ENCODE measurements at regions not wholly inside any gene's neighbourhood (a gene's known extent, or its start where the extent isn't known, plus 50 kb on each side); places are given as distances from the start of the nearest gene placed in this dataset.
"Not testable (repeated sequence)": the region's sequence is repeated elsewhere in the genome, so short reads cannot be mapped to it uniquely, and the experiment has no call there.

DNA sequence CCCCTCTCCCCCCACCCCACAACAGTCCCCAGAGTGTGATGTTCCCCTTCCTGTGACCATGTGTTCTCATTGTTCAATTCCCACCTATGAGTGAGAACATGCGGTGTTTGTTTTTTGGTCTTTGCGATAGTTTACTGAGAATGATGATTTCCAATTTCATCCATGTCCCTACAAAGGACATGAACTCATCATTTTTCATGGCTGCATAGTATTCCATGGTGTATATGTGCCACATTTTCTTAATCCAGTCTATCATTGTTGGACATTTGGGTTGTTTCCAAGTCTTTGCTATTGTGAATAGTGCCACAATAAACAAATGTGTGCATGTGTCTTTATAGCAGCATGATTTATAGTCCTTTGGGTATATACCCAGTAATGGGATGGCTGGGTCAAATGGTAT lies 411.0 kb upstream of the CHD1 start:
- H3K9me3 ChIP-seq (ENCODE audit: control insufficient read depth in 2 of 2, low read length in 2 of 2); H3K9ac ChIP-seq (ENCODE audit: low read length in 2 of 2); H3K36me3 ChIP-seq (ENCODE audit: control insufficient read depth in 2 of 2, insufficient read depth in 2 of 2, low read length in 2 of 2); H3K4me3 ChIP-seq (ENCODE audit: low read length in 2 of 2); H3K4me1 ChIP-seq (ENCODE audit: control insufficient read depth, insufficient read depth, low read length); H3K27me3 ChIP-seq (ENCODE audit: control insufficient read depth in 1 of 2, insufficient read depth in 2 of 2, low read length in 2 of 2); H3K27ac ChIP-seq (ENCODE audit: low read length): not testable (repeated sequence)

GRCh38 chr5:99334936-99335335 lies 406.1 kb upstream of the CHD1 start:
- H3K27me3 ChIP-seq (ENCODE audit: control insufficient read depth in 1 of 2, insufficient read depth in 2 of 2, low read length in 2 of 2) = no peaks in the 10 kb centered on the region
- no peak overlapping the region for H3K4me3 ChIP-seq (ENCODE audit: low read length in 2 of 2)
- no peaks in the 10 kb centered on the region for H3K36me3 ChIP-seq (ENCODE audit: control insufficient read depth in 2 of 2, insufficient read depth in 2 of 2, low read length in 2 of 2)
- no peak overlapping the region for H3K9ac ChIP-seq (ENCODE audit: low read length in 2 of 2)
- H3K9me3 ChIP-seq (ENCODE audit: control insufficient read depth in 2 of 2, low read length in 2 of 2) = peaks cover 0 to 3% of the 10 kb centered on the region in 2 donors
- no peaks in the 10 kb centered on the region for H3K4me1 ChIP-seq (ENCODE audit: control insufficient read depth, insufficient read depth, low read length)
- H3K27ac ChIP-seq (ENCODE audit: low read length) = no peak overlapping the region

GRCh38 chr5:99331061-99331460 lies 402.3 kb upstream of the CHD1 start:
- Histone ChIP-seq H3K27ac (ENCODE audit: low read length) (no peak overlapping the region), H3K27me3 (ENCODE audit: control insufficient read depth in 1 of 2, insufficient read depth in 2 of 2, low read length in 2 of 2) (no peaks in the 10 kb centered on the region)

DNA sequence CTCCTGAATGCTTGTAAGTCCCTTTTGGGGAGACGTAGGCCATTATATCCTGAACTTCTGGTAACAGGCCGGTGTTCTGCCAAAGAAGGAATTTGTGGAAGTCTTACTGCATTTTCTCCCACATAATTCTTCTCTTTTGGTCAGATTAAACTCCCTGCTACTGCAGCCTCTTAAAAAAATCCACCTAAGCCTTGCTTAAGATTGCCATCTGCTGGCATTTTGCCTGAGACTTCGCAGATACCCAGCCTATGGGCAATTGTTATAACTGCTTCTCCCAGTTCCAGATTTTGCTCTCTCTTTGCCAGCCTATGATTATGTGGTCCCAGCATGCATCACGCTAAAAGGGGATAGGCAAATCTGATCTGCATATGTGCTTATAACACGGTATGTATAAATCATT lies 391.6 kb upstream of the CHD1 start:
- no peak overlapping the region for H3K27ac ChIP-seq (ENCODE audit: low read length)
- no peaks in the 10 kb centered on the region for H3K4me1 ChIP-seq (ENCODE audit: control insufficient read depth, insufficient read depth, low read length)
- H3K36me3 ChIP-seq (ENCODE audit: control insufficient read depth in 2 of 2, insufficient read depth in 2 of 2, low read length in 2 of 2) = no peaks in the 10 kb centered on the region
- H3K9ac ChIP-seq (ENCODE audit: low read length in 2 of 2) = no peak overlapping the region
- H3K9me3 ChIP-seq (ENCODE audit: control insufficient read depth in 2 of 2, low read length in 2 of 2) = no peaks in the 10 kb centered on the region
- no peaks in the 10 kb centered on the region for H3K27me3 ChIP-seq (ENCODE audit: control insufficient read depth in 1 of 2, insufficient read depth in 2 of 2, low read length in 2 of 2)
- H3K4me3 ChIP-seq (ENCODE audit: low read length in 2 of 2) = no peak overlapping the region

More at GRCh38 chr5:99331061-99331460, 402.3 kb upstream of the CHD1 start:
- no peak overlapping the region for H3K4me3 ChIP-seq (ENCODE audit: low read length in 2 of 2)
- no peak overlapping the region for H3K9ac ChIP-seq (ENCODE audit: low read length in 2 of 2)
- peaks cover 0 to 3% of the 10 kb centered on the region in 2 donors for H3K9me3 ChIP-seq (ENCODE audit: control insufficient read depth in 2 of 2, low read length in 2 of 2)
- H3K36me3 ChIP-seq (ENCODE audit: control insufficient read depth in 2 of 2, insufficient read depth in 2 of 2, low read length in 2 of 2) = no peaks in the 10 kb centered on the region
- no peaks in the 10 kb centered on the region for H3K4me1 ChIP-seq (ENCODE audit: control insufficient read depth, insufficient read depth, low read length)

DNA sequence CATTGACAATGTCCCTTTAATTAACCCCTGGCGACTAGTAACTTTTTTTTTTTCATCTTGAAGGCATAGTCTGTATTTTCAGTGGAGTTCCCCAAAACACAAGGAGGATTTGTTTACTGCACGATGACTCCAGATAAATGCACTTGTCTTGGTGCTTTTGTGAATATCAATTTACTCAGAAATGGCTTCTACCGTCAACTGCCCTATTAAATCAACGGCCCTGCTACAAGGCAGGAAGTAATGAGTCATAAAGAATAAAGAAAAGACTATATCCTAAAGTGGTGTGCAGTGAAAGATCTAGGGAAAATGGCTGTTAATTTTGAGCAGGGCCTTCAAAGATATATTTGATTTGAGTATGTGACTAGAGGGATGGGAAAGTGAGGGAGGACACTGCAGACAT lies 388.3 kb upstream of the CHD1 start:
- H3K27me3 ChIP-seq (ENCODE audit: control insufficient read depth in 1 of 2, insufficient read depth in 2 of 2, low read length in 2 of 2) = no peaks in the 10 kb centered on the region
- no peak overlapping the region for H3K27ac ChIP-seq (ENCODE audit: low read length)

DNA sequence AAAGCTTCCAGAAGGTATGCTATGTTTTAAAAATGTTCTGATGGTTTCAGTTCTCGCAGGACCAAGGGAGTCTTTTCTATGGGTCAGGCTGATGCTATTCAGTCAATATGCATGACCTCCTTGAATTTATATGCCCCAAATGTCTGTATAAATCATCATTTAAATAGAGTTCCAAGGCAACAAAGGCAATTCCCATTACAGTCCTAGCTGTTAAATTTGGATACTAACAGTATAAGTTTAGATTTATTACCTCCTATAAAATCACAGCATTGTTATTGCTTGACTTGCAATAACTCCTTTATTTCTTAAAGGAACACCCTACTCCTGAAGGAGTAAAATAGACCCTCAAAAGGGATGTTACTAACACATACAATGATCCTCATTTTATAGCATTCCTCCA lies 387.7 kb upstream of the CHD1 start:
- no peaks in the 10 kb centered on the region for H3K36me3 ChIP-seq (ENCODE audit: control insufficient read depth in 2 of 2, insufficient read depth in 2 of 2, low read length in 2 of 2)
- H3K27me3 ChIP-seq (ENCODE audit: control insufficient read depth in 1 of 2, insufficient read depth in 2 of 2, low read length in 2 of 2) = no peaks in the 10 kb centered on the region
- H3K4me1 ChIP-seq (ENCODE audit: control insufficient read depth, insufficient read depth, low read length) = no peaks in the 10 kb centered on the region
- H3K4me3 ChIP-seq (ENCODE audit: low read length in 2 of 2) = no peak overlapping the region
- H3K27ac ChIP-seq (ENCODE audit: low read length) = no peak overlapping the region
- H3K9ac ChIP-seq (ENCODE audit: low read length in 2 of 2) = no peak overlapping the region
- H3K9me3 ChIP-seq (ENCODE audit: control insufficient read depth in 2 of 2, low read length in 2 of 2) = no peaks in the 10 kb centered on the region

More for the DNA sequence above, 388.3 kb upstream of the CHD1 start:
- H3K9ac ChIP-seq (ENCODE audit: low read length in 2 of 2) = no peak overlapping the region
- H3K4me1 ChIP-seq (ENCODE audit: control insufficient read depth, insufficient read depth, low read length) = no peaks in the 10 kb centered on the region
- no peak overlapping the region for H3K4me3 ChIP-seq (ENCODE audit: low read length in 2 of 2)
- H3K9me3 ChIP-seq (ENCODE audit: control insufficient read depth in 2 of 2, low read length in 2 of 2) = no peaks in the 10 kb centered on the region
- H3K36me3 ChIP-seq (ENCODE audit: control insufficient read depth in 2 of 2, insufficient read depth in 2 of 2, low read length in 2 of 2) = no peaks in the 10 kb centered on the region

GRCh38 chr5:99315413-99316183 lies 386.8 kb upstream of the CHD1 start:
- H3K36me3 ChIP-seq (ENCODE audit: control insufficient read depth in 2 of 2, insufficient read depth in 2 of 2, low read length in 2 of 2) = no peaks in the 10 kb centered on the region
- no peaks in the 10 kb centered on the region for H3K4me1 ChIP-seq (ENCODE audit: control insufficient read depth, insufficient read depth, low read length)
- no peaks in the 10 kb centered on the region for H3K27me3 ChIP-seq (ENCODE audit: control insufficient read depth in 1 of 2, insufficient read depth in 2 of 2, low read length in 2 of 2)
- H3K4me3 ChIP-seq (ENCODE audit: low read length in 2 of 2) = no peak overlapping the region
- H3K9ac ChIP-seq (ENCODE audit: low read length in 2 of 2) = no peak overlapping the region
- H3K27ac ChIP-seq (ENCODE audit: low read length) = no peak overlapping the region
- no peaks in the 10 kb centered on the region for H3K9me3 ChIP-seq (ENCODE audit: control insufficient read depth in 2 of 2, low read length in 2 of 2)

DNA sequence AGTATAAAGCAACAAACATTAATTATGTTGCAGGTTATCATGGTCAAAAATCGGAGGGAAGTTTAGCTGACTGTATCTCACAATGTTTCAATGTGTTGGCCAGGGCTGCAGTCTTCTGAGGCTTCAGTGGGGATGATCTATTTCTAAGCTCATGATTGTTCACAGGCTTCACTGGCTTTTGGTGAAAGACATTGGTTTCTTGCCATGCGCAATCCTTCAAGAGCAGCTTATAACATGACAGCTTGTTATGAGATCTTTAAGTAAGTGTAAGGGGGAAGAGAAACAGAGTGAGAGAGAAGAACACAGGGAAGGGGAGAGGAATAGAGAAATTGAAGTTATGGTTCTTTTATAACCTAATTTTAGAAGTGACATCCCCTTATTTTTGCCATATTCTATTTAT lies 385.9 kb upstream of the CHD1 start:
- Histone ChIP-seq H3K4me1 (ENCODE audit: control insufficient read depth, insufficient read depth, low read length) (no peaks in the 10 kb centered on the region), H3K9ac (ENCODE audit: low read length in 2 of 2) (no peak overlapping the region), H3K4me3 (ENCODE audit: low read length in 2 of 2) (no peak overlapping the region), H3K27me3 (ENCODE audit: control insufficient read depth in 1 of 2, insufficient read depth in 2 of 2, low read length in 2 of 2) (no peaks in the 10 kb centered on the region), H3K36me3 (ENCODE audit: control insufficient read depth in 2 of 2, insufficient read depth in 2 of 2, low read length in 2 of 2) (no peaks in the 10 kb centered on the region), H3K27ac (ENCODE audit: low read length) (no peak overlapping the region), H3K9me3 (ENCODE audit: control insufficient read depth in 2 of 2, low read length in 2 of 2) (no peaks in the 10 kb centered on the region)

GRCh38 chr5:99308131-99308530 lies 379.3 kb upstream of the CHD1 start:
- Histone ChIP-seq H3K9ac (ENCODE audit: low read length in 2 of 2) (no peak overlapping the region), H3K27me3 (ENCODE audit: control insufficient read depth in 1 of 2, insufficient read depth in 2 of 2, low read length in 2 of 2) (no peaks in the 10 kb centered on the region), H3K27ac (ENCODE audit: low read length) (no peak overlapping the region), H3K36me3 (ENCODE audit: control insufficient read depth in 2 of 2, insufficient read depth in 2 of 2, low read length in 2 of 2) (no peaks in the 10 kb centered on the region), H3K4me1 (ENCODE audit: control insufficient read depth, insufficient read depth, low read length) (no peaks in the 10 kb centered on the region), H3K4me3 (ENCODE audit: low read length in 2 of 2) (no peak overlapping the region), H3K9me3 (ENCODE audit: control insufficient read depth in 2 of 2, low read length in 2 of 2) (no peaks in the 10 kb centered on the region)

DNA sequence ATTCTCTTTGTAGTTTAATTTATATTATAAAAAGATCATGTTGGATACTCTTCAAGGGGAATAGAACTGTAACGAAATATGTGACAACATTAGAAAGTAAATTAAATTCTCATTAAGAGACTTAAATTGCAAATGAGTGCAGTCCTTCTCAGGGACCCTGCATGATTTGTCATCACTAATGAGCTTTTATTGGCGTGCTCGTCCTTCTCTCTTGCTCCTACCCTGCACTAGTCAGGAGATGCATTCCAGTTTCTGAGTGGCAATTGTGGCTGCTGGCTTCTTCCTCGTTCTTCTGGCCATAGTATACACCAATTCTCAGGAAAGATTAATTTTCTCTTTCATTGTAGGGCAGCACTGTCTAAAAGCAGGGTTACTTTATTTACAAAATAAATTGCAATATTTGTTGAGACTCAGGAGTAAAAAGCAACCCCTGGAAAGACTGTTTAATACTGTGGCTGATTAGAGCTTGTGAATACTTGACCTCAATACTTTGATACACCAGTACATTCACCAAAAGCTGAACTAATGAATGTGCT lies 376.3 kb upstream of the CHD1 start:
- no peaks in the 10 kb centered on the region for H3K9me3 ChIP-seq (ENCODE audit: control insufficient read depth in 2 of 2, low read length in 2 of 2)
- H3K27ac ChIP-seq (ENCODE audit: low read length) = no peak overlapping the region
- no peaks in the 10 kb centered on the region for H3K36me3 ChIP-seq (ENCODE audit: control insufficient read depth in 2 of 2, insufficient read depth in 2 of 2, low read length in 2 of 2)
- H3K27me3 ChIP-seq (ENCODE audit: control insufficient read depth in 1 of 2, insufficient read depth in 2 of 2, low read length in 2 of 2) = no peaks in the 10 kb centered on the region
- no peak overlapping the region for H3K9ac ChIP-seq (ENCODE audit: low read length in 2 of 2)
- H3K4me1 ChIP-seq (ENCODE audit: control insufficient read depth, insufficient read depth, low read length) = no peaks in the 10 kb centered on the region
- no peak overlapping the region for H3K4me3 ChIP-seq (ENCODE audit: low read length in 2 of 2)

GRCh38 chr5:99285606-99286005 lies 356.8 kb upstream of the CHD1 start:
- Histone ChIP-seq H3K4me3 (ENCODE audit: low read length in 2 of 2) (no peak overlapping the region), H3K27ac (ENCODE audit: low read length) (no peak overlapping the region), H3K9me3 (ENCODE audit: control insufficient read depth in 2 of 2, low read length in 2 of 2) (no peaks in the 10 kb centered on the region), H3K36me3 (ENCODE audit: control insufficient read depth in 2 of 2, insufficient read depth in 2 of 2, low read length in 2 of 2) (no peaks in the 10 kb centered on the region), H3K27me3 (ENCODE audit: control insufficient read depth in 1 of 2, insufficient read depth in 2 of 2, low read length in 2 of 2) (no peaks in the 10 kb centered on the region), H3K9ac (ENCODE audit: low read length in 2 of 2) (no peak overlapping the region), H3K4me1 (ENCODE audit: control insufficient read depth, insufficient read depth, low read length) (no peaks in the 10 kb centered on the region)

Measured in stomach smooth muscle (tissue), 2 donors.